HEK293 (cell line): ENCODE measurements at regions not wholly inside any gene's neighbourhood (a gene's known extent, or its start where the extent isn't known, plus 50 kb on each side); places are given as distances from the start of the nearest gene placed in this dataset.

ENCODE experiments used
- AEBP2 ChIP-seq: fragments of 450-650 bp; formaldehyde crosslinking; IDR thresholded peaks from 2 replicates; pipeline ENCODE4 v1.5.1; 2016; ENCODE audit warnings: missing biosample characterization, missing genetic modification characterization, borderline replicate concordance
- CTCF ChIP-seq: fragments of 450-650 bp; formaldehyde crosslinking; IDR thresholded peaks from 2 replicates; pipeline ENCODE4 v1.5.1; 2016; ENCODE audit warnings: missing biosample characterization, missing genetic modification characterization
- ELK4 ChIP-seq: IDR thresholded peaks from 2 replicates; pipeline ENCODE4 v1.6.1; 2011; ENCODE audit warnings: mild to moderate bottlenecking, low read depth, low read length, borderline replicate concordance
- KLF9 ChIP-seq: fragments of 450-650 bp; formaldehyde crosslinking; IDR thresholded peaks from 2 replicates; pipeline ENCODE4 v1.5.1; 2016; ENCODE audit warnings: missing biosample characterization, missing genetic modification characterization, low read depth
- ZBTB7A ChIP-seq: fragments of 450-650 bp; formaldehyde crosslinking; IDR thresholded peaks from 2 replicates; pipeline ENCODE4 v1.5.1; 2016; ENCODE audit warnings: low read depth, missing biosample characterization, missing genetic modification characterization
- ZFP41 ChIP-seq: fragments of 450-650 bp; formaldehyde crosslinking; IDR thresholded peaks from 2 replicates; pipeline ENCODE4 v1.5.1; 2016; ENCODE audit warnings: missing biosample characterization, missing genetic modification characterization, borderline replicate concordance
- ZNF175 ChIP-seq: fragments of 450-650 bp; formaldehyde crosslinking; IDR thresholded peaks from 2 replicates; pipeline ENCODE4 v1.5.1; 2016; ENCODE audit warnings: missing biosample characterization, missing genetic modification characterization
- ZNF18 ChIP-seq: fragments of 450-650 bp; formaldehyde crosslinking; IDR thresholded peaks from 2 replicates; pipeline ENCODE4 v1.5.1; 2016; ENCODE audit warnings: missing biosample characterization, missing genetic modification characterization
- ZNF202 ChIP-seq: fragments of 450-650 bp; formaldehyde crosslinking; IDR thresholded peaks from 2 replicates; pipeline ENCODE4 v1.5.1; 2016; ENCODE audit warnings: missing biosample characterization, missing genetic modification characterization, borderline replicate concordance
- ZNF404 ChIP-seq: fragments of 450-650 bp; formaldehyde crosslinking; IDR thresholded peaks from 2 replicates; pipeline ENCODE4 v1.5.1; 2017; ENCODE audit warnings: missing biosample characterization, missing genetic modification characterization
- ZNF433 ChIP-seq: fragments of 450-650 bp; formaldehyde crosslinking; IDR thresholded peaks from 2 replicates; pipeline ENCODE4 v1.5.1; 2016; ENCODE audit warnings: missing biosample characterization, missing genetic modification characterization, low read depth
- ZNF571 ChIP-seq: fragments of 450-650 bp; formaldehyde crosslinking; IDR thresholded peaks from 2 replicates; pipeline ENCODE4 v1.5.0; 2017; ENCODE audit warnings: missing biosample characterization, missing genetic modification characterization
- ZNF704 ChIP-seq: fragments of 450-650 bp; formaldehyde crosslinking; IDR thresholded peaks from 2 replicates; pipeline ENCODE4 v1.5.1; 2016; ENCODE audit warnings: missing biosample characterization, missing genetic modification characterization
- ZSCAN18 ChIP-seq: fragments of 450-650 bp; formaldehyde crosslinking; IDR thresholded peaks from 2 replicates; pipeline ENCODE4 v1.5.1; 2016; ENCODE audit warnings: missing biosample characterization, missing genetic modification characterization

- no peak for TF ChIP-seq ZNF404 (tag by site-specific recombination)
- TF ChIP-seq KLF9, result no peak
- no peak for TF ChIP-seq ELK4
- no peak for TF ChIP-seq ZNF571 (tag by site-specific recombination)
- no peak for TF ChIP-seq ZNF18
- TF ChIP-seq CTCF, result no peak
- no peak for TF ChIP-seq ZSCAN18 (tag by site-specific recombination)
- no peak for TF ChIP-seq ZNF175
- TF ChIP-seq ZBTB7A (tag by site-specific recombination), result no peak
- no peak for TF ChIP-seq ZFP41 (tag by site-specific recombination)
- TF ChIP-seq ZNF202 (tag by site-specific recombination), result no peak
- TF ChIP-seq ZNF433 (tag by site-specific recombination), result no peak
- TF ChIP-seq ZNF704, result no peak
- no peak for TF ChIP-seq AEBP2 (tag by site-specific recombination)
Measured at GRCh38 chr3:176214758-176215157, 982.5 kb downstream of the TBL1XR1 start.
